WTC11 (cell line): ENCODE measurements at regions not wholly inside any gene's neighbourhood (a gene's known extent, or its start where the extent isn't known, plus 50 kb on each side); places are given as distances from the start of the nearest gene placed in this dataset.

ENCODE experiments used
- ATAC-seq: fragments of 200-7000 bp; cut with Tn5 transposase; 2 replicates; pipeline ENCODE4 v1.10.0; 2021; ENCODE audit warnings: mild to moderate bottlenecking, moderate library complexity
- CTCF ChIA-PET: fragments of 300-600 bp; sonication (Branson Sonifier 250); formaldehyde crosslinking; loops from one replicate; lab custom pipeline; 2021; ENCODE audit warnings: antibody characterized with exemption; lab: Charles Lee
- POLR2A ChIA-PET: fragments of 350-600 bp; sonication (Branson Sonifier 250); formaldehyde crosslinking; loops from one replicate; lab custom pipeline; 2021; ENCODE audit warnings: antibody characterized with exemption; lab: Charles Lee
- DNase-seq: peaks from one replicate; pipeline ENCODE4 v3.0.0; 2021; ENCODE audit warnings: low spot score
- H3K27ac Mint-ChIP-seq: 2 replicates; pipeline ENCODE4 v1.8.0; 2021; ENCODE audit warnings: mixed read lengths
- H3K27me3 Mint-ChIP-seq: 2 replicates; pipeline ENCODE4 v1.8.0; 2021; ENCODE audit warnings: low read depth, mild to moderate bottlenecking, moderate library complexity, mixed read lengths
- H3K36me3 Mint-ChIP-seq: 2 replicates; pipeline ENCODE4 v1.8.0; 2021; ENCODE audit warnings: mixed read lengths
- H3K4me1 Mint-ChIP-seq: 2 replicates; pipeline ENCODE4 v1.8.0; 2022; ENCODE audit warnings: mixed read lengths
- H3K4me3 Mint-ChIP-seq: 2 replicates; pipeline ENCODE4 v1.8.0; 2021; ENCODE audit warnings: mild to moderate bottlenecking, moderate library complexity, mixed read lengths
- H3K9me3 Mint-ChIP-seq: 2 replicates; pipeline ENCODE4 v1.8.0; 2021; ENCODE audit warnings: mixed read lengths
- CREM ChIP-seq: sonication (generic); formaldehyde crosslinking; IDR thresholded peaks from 2 replicates; pipeline ENCODE4 v1.8.1; 2022; ENCODE audit warnings: mild to moderate bottlenecking, missing genetic modification reagents, moderate library complexity
- FOXP1 ChIP-seq: sonication (generic); formaldehyde crosslinking; IDR thresholded peaks from 2 replicates; pipeline ENCODE4 v1.8.0; 2022; ENCODE audit warnings: missing genetic modification reagents, mild to moderate bottlenecking, moderate library complexity, borderline replicate concordance
- JUN ChIP-seq: sonication (generic); formaldehyde crosslinking; IDR thresholded peaks from 2 replicates; pipeline ENCODE4 v1.8.0; 2023; ENCODE audit warnings: mild to moderate bottlenecking, missing genetic modification reagents
- KAT7 ChIP-seq: sonication (generic); formaldehyde crosslinking; IDR thresholded peaks from 2 replicates; pipeline ENCODE4 v1.8.1; 2023; ENCODE audit warnings: missing genetic modification reagents, mild to moderate bottlenecking, borderline replicate concordance
- SOX15 ChIP-seq: fragments of 250-450 bp; sonication (Bioruptor Pico); IDR thresholded peaks from 2 replicates; pipeline ENCODE4 v1.9.0; 2021; ENCODE audit warnings: mild to moderate bottlenecking
- SP1 ChIP-seq: sonication (generic); formaldehyde crosslinking; conservative IDR thresholded peaks from 2 replicates; pipeline ENCODE4 v1.8.1; 2022; ENCODE audit warnings: missing genetic modification reagents
- ZNF121 ChIP-seq: sonication (generic); formaldehyde crosslinking; IDR thresholded peaks from 2 replicates; pipeline ENCODE4 v1.8.0; 2023; ENCODE audit warnings: missing genetic modification reagents
- ZNF138 ChIP-seq: sonication (generic); formaldehyde crosslinking; conservative IDR thresholded peaks from 2 replicates; pipeline ENCODE4 v1.8.1; 2022; ENCODE audit warnings: mild to moderate bottlenecking, moderate library complexity, missing genetic modification reagents
- ZNF219 ChIP-seq: sonication (generic); formaldehyde crosslinking; IDR thresholded peaks from 2 replicates; pipeline ENCODE4 v1.8.0; 2023; ENCODE audit warnings: missing genetic modification reagents, mild to moderate bottlenecking, borderline replicate concordance
- ZNF423 ChIP-seq: fragments of 250-450 bp; sonication (Bioruptor Pico); IDR thresholded peaks from 2 replicates; pipeline ENCODE4 v2.1.2; 2022; ENCODE audit warnings: mild to moderate bottlenecking, moderate library complexity
- TF ChIP-seq, protein P1 (sequence below): sonication (generic); formaldehyde crosslinking; IDR thresholded peaks from 2 replicates; pipeline ENCODE4 v1.8.0; 2023; ENCODE audit warnings: mild to moderate bottlenecking, missing genetic modification reagents
- TF ChIP-seq, protein P2 (sequence below): sonication (generic); formaldehyde crosslinking; IDR thresholded peaks from 2 replicates; pipeline ENCODE4 v1.8.1; 2023; ENCODE audit warnings: mild to moderate bottlenecking, missing genetic modification reagents, moderate library complexity
- TF ChIP-seq, protein P3 (sequence below): fragments of 250-450 bp; sonication (Bioruptor Pico); IDR thresholded peaks from 2 replicates; pipeline ENCODE4 v1.9.0; 2021; ENCODE audit warnings: mild to moderate bottlenecking
- TF ChIP-seq, protein P4 (sequence below): sonication (generic); formaldehyde crosslinking; IDR thresholded peaks from 2 replicates; pipeline ENCODE4 v1.8.0; 2022; ENCODE audit warnings: mild to moderate bottlenecking, missing genetic modification reagents
- TF ChIP-seq, protein P5 (sequence below): sonication (generic); formaldehyde crosslinking; IDR thresholded peaks from 2 replicates; pipeline ENCODE4 v1.8.1; 2022; ENCODE audit warnings: low read depth, mild to moderate bottlenecking, moderate library complexity, missing genetic modification reagents, borderline replicate concordance
- TF ChIP-seq, protein P6 (sequence below): sonication (generic); formaldehyde crosslinking; IDR thresholded peaks from 2 replicates; pipeline ENCODE4 v1.8.1; 2023; ENCODE audit warnings: mild to moderate bottlenecking, missing genetic modification reagents, borderline replicate concordance

DNA sequence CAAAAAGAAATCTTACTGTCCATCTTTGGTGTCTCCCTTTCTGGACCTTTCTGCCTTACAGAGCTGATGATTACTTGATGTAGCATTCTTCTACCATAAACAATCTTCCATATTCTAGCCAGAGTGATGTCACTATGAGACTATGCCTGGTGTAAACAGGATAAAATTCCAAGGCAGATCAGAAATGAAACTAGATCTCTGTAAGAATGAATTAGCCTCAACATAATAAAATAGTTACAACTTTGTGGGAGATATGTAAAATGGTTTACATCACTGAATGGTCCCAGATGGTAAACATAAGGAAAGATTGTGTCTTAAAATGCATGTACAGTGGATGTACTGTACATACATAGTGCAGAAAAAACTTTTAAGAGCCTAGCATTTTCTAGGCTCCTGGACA is 112.3 kb upstream of the ZNF521 start:
- DNase-seq, result no peak
- Mint-ChIP-seq H3K9me3 (no peaks in the 10 kb centered on the region), H3K27ac (no peak overlapping the region), H3K27me3 (no peaks in the 10 kb centered on the region), H3K4me3 (no peak overlapping the region), H3K4me1 (peaks cover 33% of the 10 kb centered on the region), H3K36me3 (no peaks in the 10 kb centered on the region)
- ATAC-seq, result no peak
- CTCF ChIA-PET, result no interaction called here
- POLR2A ChIA-PET, result no interaction called here
- TF ChIP-seq FOXP1 (CRISPR knock-in tag) (no peak), SOX15 (CRISPR knock-in tag) (no peak), KAT7 (CRISPR knock-in tag) (no peak), ZNF423 (CRISPR knock-in tag) (no peak), SP1 (CRISPR knock-in tag) (no peak), JUN (no peak), ZNF121 (CRISPR knock-in tag) (no peak), ZNF219 (CRISPR knock-in tag) (no peak), ZNF138 (CRISPR knock-in tag) (no peak), CREM (no peak)
- TF ChIP-seq, protein P1, sequence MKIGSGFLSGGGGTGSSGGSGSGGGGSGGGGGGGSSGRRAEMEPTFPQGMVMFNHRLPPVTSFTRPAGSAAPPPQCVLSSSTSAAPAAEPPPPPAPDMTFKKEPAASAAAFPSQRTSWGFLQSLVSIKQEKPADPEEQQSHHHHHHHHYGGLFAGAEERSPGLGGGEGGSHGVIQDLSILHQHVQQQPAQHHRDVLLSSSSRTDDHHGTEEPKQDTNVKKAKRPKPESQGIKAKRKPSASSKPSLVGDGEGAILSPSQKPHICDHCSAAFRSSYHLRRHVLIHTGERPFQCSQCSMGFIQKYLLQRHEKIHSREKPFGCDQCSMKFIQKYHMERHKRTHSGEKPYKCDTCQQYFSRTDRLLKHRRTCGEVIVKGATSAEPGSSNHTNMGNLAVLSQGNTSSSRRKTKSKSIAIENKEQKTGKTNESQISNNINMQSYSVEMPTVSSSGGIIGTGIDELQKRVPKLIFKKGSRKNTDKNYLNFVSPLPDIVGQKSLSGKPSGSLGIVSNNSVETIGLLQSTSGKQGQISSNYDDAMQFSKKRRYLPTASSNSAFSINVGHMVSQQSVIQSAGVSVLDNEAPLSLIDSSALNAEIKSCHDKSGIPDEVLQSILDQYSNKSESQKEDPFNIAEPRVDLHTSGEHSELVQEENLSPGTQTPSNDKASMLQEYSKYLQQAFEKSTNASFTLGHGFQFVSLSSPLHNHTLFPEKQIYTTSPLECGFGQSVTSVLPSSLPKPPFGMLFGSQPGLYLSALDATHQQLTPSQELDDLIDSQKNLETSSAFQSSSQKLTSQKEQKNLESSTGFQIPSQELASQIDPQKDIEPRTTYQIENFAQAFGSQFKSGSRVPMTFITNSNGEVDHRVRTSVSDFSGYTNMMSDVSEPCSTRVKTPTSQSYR (CRISPR knock-in tag), result no peak
- TF ChIP-seq, protein P2, sequence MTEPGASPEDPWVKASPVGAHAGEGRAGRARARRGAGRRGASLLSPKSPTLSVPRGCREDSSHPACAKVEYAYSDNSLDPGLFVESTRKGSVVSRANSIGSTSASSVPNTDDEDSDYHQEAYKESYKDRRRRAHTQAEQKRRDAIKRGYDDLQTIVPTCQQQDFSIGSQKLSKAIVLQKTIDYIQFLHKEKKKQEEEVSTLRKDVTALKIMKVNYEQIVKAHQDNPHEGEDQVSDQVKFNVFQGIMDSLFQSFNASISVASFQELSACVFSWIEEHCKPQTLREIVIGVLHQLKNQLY (CRISPR knock-in tag), result no peak
- TF ChIP-seq, protein P3, sequence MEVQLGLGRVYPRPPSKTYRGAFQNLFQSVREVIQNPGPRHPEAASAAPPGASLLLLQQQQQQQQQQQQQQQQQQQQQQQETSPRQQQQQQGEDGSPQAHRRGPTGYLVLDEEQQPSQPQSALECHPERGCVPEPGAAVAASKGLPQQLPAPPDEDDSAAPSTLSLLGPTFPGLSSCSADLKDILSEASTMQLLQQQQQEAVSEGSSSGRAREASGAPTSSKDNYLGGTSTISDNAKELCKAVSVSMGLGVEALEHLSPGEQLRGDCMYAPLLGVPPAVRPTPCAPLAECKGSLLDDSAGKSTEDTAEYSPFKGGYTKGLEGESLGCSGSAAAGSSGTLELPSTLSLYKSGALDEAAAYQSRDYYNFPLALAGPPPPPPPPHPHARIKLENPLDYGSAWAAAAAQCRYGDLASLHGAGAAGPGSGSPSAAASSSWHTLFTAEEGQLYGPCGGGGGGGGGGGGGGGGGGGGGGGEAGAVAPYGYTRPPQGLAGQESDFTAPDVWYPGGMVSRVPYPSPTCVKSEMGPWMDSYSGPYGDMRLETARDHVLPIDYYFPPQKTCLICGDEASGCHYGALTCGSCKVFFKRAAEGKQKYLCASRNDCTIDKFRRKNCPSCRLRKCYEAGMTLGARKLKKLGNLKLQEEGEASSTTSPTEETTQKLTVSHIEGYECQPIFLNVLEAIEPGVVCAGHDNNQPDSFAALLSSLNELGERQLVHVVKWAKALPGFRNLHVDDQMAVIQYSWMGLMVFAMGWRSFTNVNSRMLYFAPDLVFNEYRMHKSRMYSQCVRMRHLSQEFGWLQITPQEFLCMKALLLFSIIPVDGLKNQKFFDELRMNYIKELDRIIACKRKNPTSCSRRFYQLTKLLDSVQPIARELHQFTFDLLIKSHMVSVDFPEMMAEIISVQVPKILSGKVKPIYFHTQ (CRISPR knock-in tag), result no peak
- TF ChIP-seq, protein P4, sequence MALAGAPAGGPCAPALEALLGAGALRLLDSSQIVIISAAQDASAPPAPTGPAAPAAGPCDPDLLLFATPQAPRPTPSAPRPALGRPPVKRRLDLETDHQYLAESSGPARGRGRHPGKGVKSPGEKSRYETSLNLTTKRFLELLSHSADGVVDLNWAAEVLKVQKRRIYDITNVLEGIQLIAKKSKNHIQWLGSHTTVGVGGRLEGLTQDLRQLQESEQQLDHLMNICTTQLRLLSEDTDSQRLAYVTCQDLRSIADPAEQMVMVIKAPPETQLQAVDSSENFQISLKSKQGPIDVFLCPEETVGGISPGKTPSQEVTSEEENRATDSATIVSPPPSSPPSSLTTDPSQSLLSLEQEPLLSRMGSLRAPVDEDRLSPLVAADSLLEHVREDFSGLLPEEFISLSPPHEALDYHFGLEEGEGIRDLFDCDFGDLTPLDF (CRISPR knock-in tag), result no peak
- TF ChIP-seq, protein P5, sequence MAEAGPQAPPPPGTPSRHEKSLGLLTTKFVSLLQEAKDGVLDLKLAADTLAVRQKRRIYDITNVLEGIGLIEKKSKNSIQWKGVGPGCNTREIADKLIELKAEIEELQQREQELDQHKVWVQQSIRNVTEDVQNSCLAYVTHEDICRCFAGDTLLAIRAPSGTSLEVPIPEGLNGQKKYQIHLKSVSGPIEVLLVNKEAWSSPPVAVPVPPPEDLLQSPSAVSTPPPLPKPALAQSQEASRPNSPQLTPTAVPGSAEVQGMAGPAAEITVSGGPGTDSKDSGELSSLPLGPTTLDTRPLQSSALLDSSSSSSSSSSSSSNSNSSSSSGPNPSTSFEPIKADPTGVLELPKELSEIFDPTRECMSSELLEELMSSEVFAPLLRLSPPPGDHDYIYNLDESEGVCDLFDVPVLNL (CRISPR knock-in tag), result no peak
- TF ChIP-seq, protein P6, sequence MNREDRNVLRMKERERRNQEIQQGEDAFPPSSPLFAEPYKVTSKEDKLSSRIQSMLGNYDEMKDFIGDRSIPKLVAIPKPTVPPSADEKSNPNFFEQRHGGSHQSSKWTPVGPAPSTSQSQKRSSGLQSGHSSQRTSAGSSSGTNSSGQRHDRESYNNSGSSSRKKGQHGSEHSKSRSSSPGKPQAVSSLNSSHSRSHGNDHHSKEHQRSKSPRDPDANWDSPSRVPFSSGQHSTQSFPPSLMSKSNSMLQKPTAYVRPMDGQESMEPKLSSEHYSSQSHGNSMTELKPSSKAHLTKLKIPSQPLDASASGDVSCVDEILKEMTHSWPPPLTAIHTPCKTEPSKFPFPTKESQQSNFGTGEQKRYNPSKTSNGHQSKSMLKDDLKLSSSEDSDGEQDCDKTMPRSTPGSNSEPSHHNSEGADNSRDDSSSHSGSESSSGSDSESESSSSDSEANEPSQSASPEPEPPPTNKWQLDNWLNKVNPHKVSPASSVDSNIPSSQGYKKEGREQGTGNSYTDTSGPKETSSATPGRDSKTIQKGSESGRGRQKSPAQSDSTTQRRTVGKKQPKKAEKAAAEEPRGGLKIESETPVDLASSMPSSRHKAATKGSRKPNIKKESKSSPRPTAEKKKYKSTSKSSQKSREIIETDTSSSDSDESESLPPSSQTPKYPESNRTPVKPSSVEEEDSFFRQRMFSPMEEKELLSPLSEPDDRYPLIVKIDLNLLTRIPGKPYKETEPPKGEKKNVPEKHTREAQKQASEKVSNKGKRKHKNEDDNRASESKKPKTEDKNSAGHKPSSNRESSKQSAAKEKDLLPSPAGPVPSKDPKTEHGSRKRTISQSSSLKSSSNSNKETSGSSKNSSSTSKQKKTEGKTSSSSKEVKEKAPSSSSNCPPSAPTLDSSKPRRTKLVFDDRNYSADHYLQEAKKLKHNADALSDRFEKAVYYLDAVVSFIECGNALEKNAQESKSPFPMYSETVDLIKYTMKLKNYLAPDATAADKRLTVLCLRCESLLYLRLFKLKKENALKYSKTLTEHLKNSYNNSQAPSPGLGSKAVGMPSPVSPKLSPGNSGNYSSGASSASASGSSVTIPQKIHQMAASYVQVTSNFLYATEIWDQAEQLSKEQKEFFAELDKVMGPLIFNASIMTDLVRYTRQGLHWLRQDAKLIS (CRISPR knock-in tag), result no peak
